K562 (cell line): ENCODE measurements at regions not wholly inside any gene's neighbourhood (a gene's known extent, or its start where the extent isn't known, plus 50 kb on each side); places are given as distances from the start of the nearest gene placed in this dataset.
A peak's percentile ranks its signal among the peaks of the same experiment; 100 is the strongest.

Source experiments
- ATAC-seq: fragments of 200-7000 bp; cut with Tn5 transposase; 3 replicates; pipeline ENCODE4 v1.9.1; 2020; ENCODE audit warnings: moderate library complexity
- BruUV-seq: library from RNA; stranded (reverse); fragments of 400-500 nt; replicated peaks from 2 replicates; lab custom pipeline; 2021; lab: Mats Ljungman, UMichigan
- CTCF ChIA-PET: fragments of 300-600 bp; formaldehyde crosslinking; extraction: SDS; loops from one replicate; lab custom pipeline; 2021; ENCODE audit warnings: low intra/inter-chr PET ratio; lab: Yijun Ruan, JAX
- POLR2A ChIA-PET: fragments of 300-600, 350-650 bp; sonication (Branson Sonifier 250); formaldehyde crosslinking; extraction: SDS; loops from one replicate; lab custom pipeline; 2021; ENCODE audit warnings: antibody characterized with exemption, inconsistent platforms; lab: Yijun Ruan, JAX
- DNase-seq, 4 experiments: peaks; one replicate each; pipeline versions ENCODE4 v3.0.0 to v3.0.0-alpha.2; 2011 to 2018; ENCODE audit warnings: low spot score in 3 of 4, mixed read lengths in 3 of 4; ENCODE audit errors: extremely low read depth in 1 of 4
- FAIRE-seq: peaks from 2 replicates; lab custom pipeline; 2011; peaks lifted over from hg19 to GRCh38; lab: Jason Lieb, UNC
- H2AFZ ChIP-seq: 2 replicates; pipeline ENCODE4 v1.6.0; 2011; ENCODE audit warnings: low read depth, low read length, control low read depth, inconsistent platforms
- H3K27ac ChIP-seq: fragments of 200-600 bp; 3 replicates; pipeline ENCODE4 v1.8.0; 2011; ENCODE audit warnings: low read depth, mild to moderate bottlenecking, control low read depth, inconsistent platforms, low read length, moderate library complexity, mixed read lengths; ENCODE audit errors: extremely low read depth
- H3K27me3 ChIP-seq, 2 experiments: fragments of 300-600 bp in 1 of 2; 2 replicates in 1 of 2; 3 replicates in 1 of 2; pipeline versions ENCODE4 v1.6.0 to v1.8.0; 2011; ENCODE audit warnings: inconsistent platforms in 2 of 2, low read length in 2 of 2, mild to moderate bottlenecking in 1 of 2, mixed read lengths in 1 of 2, moderate library complexity in 1 of 2; ENCODE audit not compliant: control insufficient read depth in 2 of 2, insufficient read depth in 2 of 2
- H3K36me3 ChIP-seq: fragments of 300-600 bp; 3 replicates; pipeline ENCODE4 v1.8.0; 2011; ENCODE audit warnings: mild to moderate bottlenecking, low read length, inconsistent platforms; ENCODE audit not compliant: control insufficient read depth, insufficient read depth
- H3K4me1 ChIP-seq, 2 experiments: fragments of 200-600 bp in 1 of 2; replicated peaks in 1 of 2; 2 replicates in 1 of 2; 3 replicates in 1 of 2; pipeline versions ENCODE4 v1.5.1 to v1.8.0; 2011; ENCODE audit warnings: inconsistent platforms in 2 of 2, low read length in 2 of 2, mild to moderate bottlenecking in 1 of 2, mixed read lengths in 1 of 2, moderate library complexity in 1 of 2; ENCODE audit not compliant: control insufficient read depth in 2 of 2, insufficient read depth in 2 of 2
- H3K4me2 ChIP-seq: 2 replicates; pipeline ENCODE4 v1.6.1; 2011; ENCODE audit warnings: low read length, control low read depth, inconsistent platforms, mixed read lengths; ENCODE audit not compliant: insufficient read depth
- H3K4me3 ChIP-seq: fragments of 200-600 bp; sonication (generic), shearing (Covaris generic); 2 replicates; pipeline ENCODE4 v1.5.1; 2016; ENCODE audit warnings: control low read depth, inconsistent platforms
- H3K79me2 ChIP-seq: fragments of 200-600 bp; 3 replicates; pipeline ENCODE4 v1.8.0; 2011; ENCODE audit warnings: low read length, inconsistent platforms; ENCODE audit not compliant: control insufficient read depth, insufficient read depth
- H3K9ac ChIP-seq, 2 experiments: 2 replicates each; pipeline versions ENCODE4 v1.6.0 to v1.6.1; 2011; ENCODE audit warnings: low read depth in 2 of 2, low read length in 2 of 2, control low read depth in 1 of 2, inconsistent platforms in 1 of 2, mild to moderate bottlenecking in 1 of 2, mixed read lengths in 1 of 2; ENCODE audit not compliant: insufficient read depth in 1 of 2
- H3K9me1 ChIP-seq: one replicate; pipeline ENCODE4 v1.6.0; 2011; ENCODE audit warnings: inconsistent platforms, mild to moderate bottlenecking, low read length, moderate library complexity; ENCODE audit not compliant: control insufficient read depth, insufficient read depth
- H3K9me3 ChIP-seq: replicated peaks from 2 replicates; pipeline ENCODE4 v1.5.1; 2011; ENCODE audit warnings: low read depth, low read length, inconsistent platforms; ENCODE audit not compliant: control insufficient read depth, insufficient read depth
- H4K20me1 ChIP-seq: replicated peaks from 2 replicates; pipeline ENCODE4 v1.6.1; 2011; ENCODE audit warnings: low read length, inconsistent platforms, mixed read lengths; ENCODE audit not compliant: control insufficient read depth, insufficient read depth
- POLR2B ChIP-seq: fragments of 450-650 bp; IDR thresholded peaks from 2 replicates; pipeline ENCODE4 v1.6.1; 2018; ENCODE audit warnings: low read depth; ENCODE audit not compliant: partially characterized antibody
- WGBS: fragments of 100-300 bp; shearing (Covaris generic); methylation state at CpG from one replicate; pipeline ENCODE4 v1.1.6; 2016; ENCODE audit warnings: low coverage, mixed read lengths; ENCODE audit not compliant: insufficient coverage; ENCODE audit errors: missing lambda C conversion rate; 5-methylcytosine and 5-hydroxymethylcytosine counted together
- in situ Hi-C: fragments of 300-500 bp; cut with MboI; formaldehyde crosslinking; loops from 4 replicates; pipeline ENCODE4 v1.15.0; 2018; ENCODE audit warnings: inconsistent platforms, mixed read lengths
- intact Hi-C: fragments of 100-400 bp; cut with micrococcal nuclease; formaldehyde crosslinking; loops from 2 replicates; pipeline ENCODE4 v1.14.2; 2022
- TF ChIP-seq, protein P1 (sequence below): IDR thresholded peaks from 2 replicates; pipeline ENCODE4 v1.6.1; 2016; ENCODE audit warnings: missing genetic modification characterization, missing compliant biosample characterization
- TF ChIP-seq, protein P2 (sequence below): sonication (generic); formaldehyde crosslinking; IDR thresholded peaks from 2 replicates; pipeline ENCODE4 v1.8.0; 2022; ENCODE audit warnings: mild to moderate bottlenecking, low read depth, missing genetic modification reagents

DNA sequence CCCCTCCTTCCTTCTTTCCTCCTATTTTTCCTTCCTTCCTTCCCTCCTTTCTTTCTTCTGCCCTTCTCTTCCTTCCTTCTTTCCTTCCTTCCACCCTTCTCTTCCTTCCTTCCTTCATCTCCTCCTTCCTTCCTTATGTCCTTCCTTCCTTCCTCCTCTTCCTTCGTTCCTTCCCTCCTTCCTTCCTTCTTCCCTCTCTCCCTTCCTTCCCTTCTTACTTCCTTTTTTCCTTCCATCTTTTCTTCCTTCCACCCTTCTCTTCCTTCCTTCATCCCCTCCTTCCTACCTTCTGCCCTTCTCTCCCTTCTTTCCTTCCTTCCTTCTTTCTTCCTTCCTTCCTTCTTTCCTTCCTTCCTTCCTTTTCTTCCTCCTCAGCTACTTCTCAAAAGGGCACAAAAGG is 287.3 kb upstream of the ZNF507 start:
- no peak for DNase-seq
- H3K27ac ChIP-seq, result no peak overlapping the region
- H3K36me3 ChIP-seq, result no peaks in the 10 kb centered on the region
- in situ Hi-C loops, result no loop called here
- H3K9me3 ChIP-seq, result no peaks in the 10 kb centered on the region
- no TSS peak for BruUV-seq
- H3K4me2 ChIP-seq, result no peak overlapping the region
- no peak for FAIRE-seq
- POLR2A ChIA-PET, result no interaction called here
- H4K20me1 ChIP-seq, result no peaks in the 10 kb centered on the region; the same call in 1 of the 2 replicates
- ATAC-seq, result no peak
- WGBS, result no CpG with 5 or more reads among the region's 1 CpG
- CTCF ChIA-PET, result no interaction called here
- H3K4me1 ChIP-seq, result no peaks in the 10 kb centered on the region
- H3K9me1 ChIP-seq, result no peaks in the 10 kb centered on the region
- no peak overlapping the region for H3K9ac ChIP-seq
- intact Hi-C loops, result no loop called here
- H3K79me2 ChIP-seq, result no peaks in the 10 kb centered on the region
- H3K27me3 ChIP-seq, result no peaks in the 10 kb centered on the region; a peak in 1 of 5 replicates
- H2AFZ ChIP-seq, result no peak overlapping the region
- no peak overlapping the region for H3K4me3 ChIP-seq
- no peak for TF ChIP-seq POLR2B
- TF ChIP-seq, protein P1, sequence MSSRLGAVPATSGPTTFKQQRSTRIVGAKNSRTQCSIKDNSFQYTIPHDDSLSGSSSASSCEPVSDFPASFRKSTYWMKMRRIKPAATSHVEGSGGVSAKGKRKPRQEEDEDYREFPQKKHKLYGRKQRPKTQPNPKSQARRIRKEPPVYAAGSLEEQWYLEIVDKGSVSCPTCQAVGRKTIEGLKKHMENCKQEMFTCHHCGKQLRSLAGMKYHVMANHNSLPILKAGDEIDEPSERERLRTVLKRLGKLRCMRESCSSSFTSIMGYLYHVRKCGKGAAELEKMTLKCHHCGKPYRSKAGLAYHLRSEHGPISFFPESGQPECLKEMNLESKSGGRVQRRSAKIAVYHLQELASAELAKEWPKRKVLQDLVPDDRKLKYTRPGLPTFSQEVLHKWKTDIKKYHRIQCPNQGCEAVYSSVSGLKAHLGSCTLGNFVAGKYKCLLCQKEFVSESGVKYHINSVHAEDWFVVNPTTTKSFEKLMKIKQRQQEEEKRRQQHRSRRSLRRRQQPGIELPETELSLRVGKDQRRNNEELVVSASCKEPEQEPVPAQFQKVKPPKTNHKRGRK, result peak; percentile 73
- TF ChIP-seq, protein P2, sequence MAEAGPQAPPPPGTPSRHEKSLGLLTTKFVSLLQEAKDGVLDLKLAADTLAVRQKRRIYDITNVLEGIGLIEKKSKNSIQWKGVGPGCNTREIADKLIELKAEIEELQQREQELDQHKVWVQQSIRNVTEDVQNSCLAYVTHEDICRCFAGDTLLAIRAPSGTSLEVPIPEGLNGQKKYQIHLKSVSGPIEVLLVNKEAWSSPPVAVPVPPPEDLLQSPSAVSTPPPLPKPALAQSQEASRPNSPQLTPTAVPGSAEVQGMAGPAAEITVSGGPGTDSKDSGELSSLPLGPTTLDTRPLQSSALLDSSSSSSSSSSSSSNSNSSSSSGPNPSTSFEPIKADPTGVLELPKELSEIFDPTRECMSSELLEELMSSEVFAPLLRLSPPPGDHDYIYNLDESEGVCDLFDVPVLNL (CRISPR knock-in tag), result no peak
